COR-L47 (cell line): ENCODE measurements at regions not wholly inside any gene's neighbourhood (a gene's known extent, or its start where the extent isn't known, plus 50 kb on each side); places are given as distances from the start of the nearest gene placed in this dataset.

ENCODE experiments used
- DNase-seq: peaks from one replicate; lab custom pipeline; 2025; lab: John Stamatoyannopoulos, UW

GRCh38 chr16:80040413-80040812, 439.9 kb upstream of the MAF start:
- DNase-seq: no peak

GRCh38 chr16:80039777-80040176, 439.2 kb upstream of the MAF start:
- DNase-seq: no peak

GRCh38 chr16:80038566-80038965, 438.0 kb upstream of the MAF start:
- no peak for DNase-seq

GRCh38 chr16:80034948-80035663, 434.6 kb upstream of the MAF start:
- DNase-seq: no peak

GRCh38 chr16:80034469-80034826, 433.9 kb upstream of the MAF start:
- DNase-seq: no peak

- DNase-seq: no peak
Measured at GRCh38 chr16:80033783-80034468, 433.4 kb upstream of the MAF start.

- no peak for DNase-seq
Measured at GRCh38 chr16:80029761-80030481, 429.4 kb upstream of the MAF start.

- DNase-seq: no peak
Measured at GRCh38 chr16:80029381-80029630, 428.8 kb upstream of the MAF start.

- no peak for DNase-seq
Measured at GRCh38 chr16:80028581-80029380, 428.2 kb upstream of the MAF start.

- DNase-seq: no peak
Measured at GRCh38 chr16:80027007-80027965, 426.7 kb upstream of the MAF start.

GRCh38 chr16:80025236-80025635, 424.7 kb upstream of the MAF start:
- DNase-seq: no peak

- no peak for DNase-seq
Measured at GRCh38 chr16:80024443-80024842, 423.9 kb upstream of the MAF start.

GRCh38 chr16:80023865-80024264, 423.3 kb upstream of the MAF start:
- DNase-seq: no peak

- DNase-seq: no peak
Measured at GRCh38 chr16:80019395-80019794, 418.9 kb upstream of the MAF start.

- DNase-seq: no peak
Measured at GRCh38 chr16:80018466-80018865, 417.9 kb upstream of the MAF start.

- DNase-seq: no peak
Measured at GRCh38 chr16:80016731-80017326, 416.3 kb upstream of the MAF start.

- no peak for DNase-seq
Measured at GRCh38 chr16:80015566-80015965, 415.0 kb upstream of the MAF start.

GRCh38 chr16:80014241-80014939, 413.9 kb upstream of the MAF start:
- DNase-seq: no peak

GRCh38 chr16:80012586-80012985, 412.0 kb upstream of the MAF start:
- DNase-seq: no peak

- DNase-seq: no peak
Measured at GRCh38 chr16:80009971-80010659, 409.6 kb upstream of the MAF start.
